ENCODE measurements at regions not wholly inside any gene's neighbourhood (a gene's known extent, or its start where the extent isn't known, plus 50 kb on each side); places are given as distances from the start of the nearest gene placed in this dataset.

- TF ChIP-seq, protein P1, sequence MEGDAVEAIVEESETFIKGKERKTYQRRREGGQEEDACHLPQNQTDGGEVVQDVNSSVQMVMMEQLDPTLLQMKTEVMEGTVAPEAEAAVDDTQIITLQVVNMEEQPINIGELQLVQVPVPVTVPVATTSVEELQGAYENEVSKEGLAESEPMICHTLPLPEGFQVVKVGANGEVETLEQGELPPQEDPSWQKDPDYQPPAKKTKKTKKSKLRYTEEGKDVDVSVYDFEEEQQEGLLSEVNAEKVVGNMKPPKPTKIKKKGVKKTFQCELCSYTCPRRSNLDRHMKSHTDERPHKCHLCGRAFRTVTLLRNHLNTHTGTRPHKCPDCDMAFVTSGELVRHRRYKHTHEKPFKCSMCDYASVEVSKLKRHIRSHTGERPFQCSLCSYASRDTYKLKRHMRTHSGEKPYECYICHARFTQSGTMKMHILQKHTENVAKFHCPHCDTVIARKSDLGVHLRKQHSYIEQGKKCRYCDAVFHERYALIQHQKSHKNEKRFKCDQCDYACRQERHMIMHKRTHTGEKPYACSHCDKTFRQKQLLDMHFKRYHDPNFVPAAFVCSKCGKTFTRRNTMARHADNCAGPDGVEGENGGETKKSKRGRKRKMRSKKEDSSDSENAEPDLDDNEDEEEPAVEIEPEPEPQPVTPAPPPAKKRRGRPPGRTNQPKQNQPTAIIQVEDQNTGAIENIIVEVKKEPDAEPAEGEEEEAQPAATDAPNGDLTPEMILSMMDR (IDR thresholded peaks at IDR 0.05) = no peak
- no peak for TF ChIP-seq POLR2A (IDR thresholded peaks at IDR 0.05)
Observed at GRCh38 chr3:117597865-117598264, 888.3 kb downstream of the TUSC7 start.

Data from Peyer's patch (tissue), 4 donors.